H9 (cell line): ENCODE measurements at regions not wholly inside any gene's neighbourhood (a gene's known extent, or its start where the extent isn't known, plus 50 kb on each side); places are given as distances from the start of the nearest gene placed in this dataset.

Source experiments
- DNase-seq: peaks from one replicate; pipeline ENCODE4 v3.0.0-alpha.2; 2017
- H2AFZ ChIP-seq: one replicate; pipeline ENCODE4 v1.6.1; 2013; ENCODE audit warnings: mild to moderate bottlenecking, low read length, control low read depth, moderate library complexity
- H2AK5ac ChIP-seq: 2 replicates; pipeline ENCODE4 v1.6.1; 2013; ENCODE audit warnings: low read length, control low read depth, mixed read lengths; ENCODE audit not compliant: insufficient read length
- H2BK120ac ChIP-seq: one replicate; pipeline ENCODE4 v1.6.1; 2013; ENCODE audit warnings: low read depth, mild to moderate bottlenecking, low read length, control low read depth, inconsistent platforms; ENCODE audit not compliant: poor library complexity, severe bottlenecking
- H2BK12ac ChIP-seq: 2 replicates; pipeline ENCODE4 v1.6.1; 2013; ENCODE audit warnings: low read length, control low read depth, mixed read lengths, low read depth; ENCODE audit not compliant: insufficient read length
- H2BK15ac ChIP-seq: 2 replicates; pipeline ENCODE4 v1.6.1; 2013; ENCODE audit warnings: low read depth, low read length, control low read depth
- H2BK20ac ChIP-seq: one replicate; pipeline ENCODE4 v1.6.1; 2013; ENCODE audit warnings: low read depth, mild to moderate bottlenecking, low read length, control low read depth, inconsistent platforms; ENCODE audit not compliant: poor library complexity, severe bottlenecking
- H2BK5ac ChIP-seq: 2 replicates; pipeline ENCODE4 v1.6.1; 2013; ENCODE audit warnings: low read length, control low read depth, mixed read lengths; ENCODE audit not compliant: insufficient read length
- H3K14ac ChIP-seq: 2 replicates; pipeline ENCODE4 v1.6.1; 2013; ENCODE audit warnings: low read length, control low read depth; ENCODE audit not compliant: insufficient read depth
- H3K18ac ChIP-seq: 2 replicates; pipeline ENCODE4 v1.6.1; 2013; ENCODE audit warnings: low read depth, mild to moderate bottlenecking, mixed read lengths, low read length, control low read depth; ENCODE audit not compliant: insufficient read length
- H3K23ac ChIP-seq: 2 replicates; pipeline ENCODE4 v1.6.1; 2013; ENCODE audit warnings: low read length, control low read depth, mixed read lengths, low read depth; ENCODE audit not compliant: insufficient read length
- H3K23me2 ChIP-seq: 2 replicates; pipeline ENCODE4 v1.6.1; 2013; ENCODE audit warnings: low read depth, mild to moderate bottlenecking, mixed read lengths, low read length, control low read depth; ENCODE audit not compliant: insufficient read length, poor library complexity, severe bottlenecking
- H3K27ac ChIP-seq: 2 replicates; pipeline ENCODE4 v1.5.1; 2013; ENCODE audit warnings: low read length, control low read depth, mixed read lengths, low read depth; ENCODE audit not compliant: insufficient read length
- H3K27me3 ChIP-seq: 2 replicates; pipeline ENCODE4 v1.6.1; 2013; ENCODE audit warnings: low read length, control low read depth, inconsistent platforms; ENCODE audit not compliant: insufficient read depth
- H3K4ac ChIP-seq: 2 replicates; pipeline ENCODE4 v1.6.1; 2013; ENCODE audit warnings: low read depth, mild to moderate bottlenecking, control low read depth, inconsistent platforms, low read length, moderate library complexity
- H3K4me1 ChIP-seq: 2 replicates; pipeline ENCODE4 v1.6.1; 2013; ENCODE audit warnings: low read length, control low read depth, inconsistent platforms; ENCODE audit not compliant: insufficient read depth
- H3K4me2 ChIP-seq: 2 replicates; pipeline ENCODE4 v1.6.1; 2013; ENCODE audit warnings: low read length, control low read depth, mixed read lengths; ENCODE audit not compliant: insufficient read length, insufficient read depth
- H3K56ac ChIP-seq: 2 replicates; pipeline ENCODE4 v1.6.1; 2013; ENCODE audit warnings: low read depth, mild to moderate bottlenecking, mixed read lengths, low read length, control low read depth; ENCODE audit not compliant: insufficient read length
- H3K79me1 ChIP-seq: 2 replicates; pipeline ENCODE4 v1.6.1; 2013; ENCODE audit warnings: low read depth, mild to moderate bottlenecking, moderate library complexity, low read length, control low read depth, inconsistent platforms; ENCODE audit not compliant: insufficient read depth, poor library complexity, severe bottlenecking
- H3K79me2 ChIP-seq: 2 replicates; pipeline ENCODE4 v1.6.1; 2013; ENCODE audit warnings: low read length, control low read depth, inconsistent platforms; ENCODE audit not compliant: insufficient read depth
- H3K9ac ChIP-seq: 2 replicates; pipeline ENCODE4 v1.6.1; 2013; ENCODE audit warnings: low read length, control low read depth, mixed read lengths; ENCODE audit not compliant: insufficient read length; ENCODE audit errors: extremely low read depth
- H3K9me3 ChIP-seq: one replicate; pipeline ENCODE4 v1.6.1; 2013; ENCODE audit warnings: low read depth, low read length, inconsistent platforms; ENCODE audit not compliant: control insufficient read depth
- H3T11ph ChIP-seq: one replicate; pipeline ENCODE4 v1.6.1; 2013; ENCODE audit warnings: mild to moderate bottlenecking, low read length, control low read depth, inconsistent platforms
- H4K20me1 ChIP-seq: one replicate; pipeline ENCODE4 v1.6.1; 2013; ENCODE audit not compliant: control insufficient read depth, insufficient read length, insufficient read depth
- H4K5ac ChIP-seq: 2 replicates; pipeline ENCODE4 v1.6.1; 2013; ENCODE audit warnings: low read depth, mild to moderate bottlenecking, mixed read lengths, low read length, control low read depth; ENCODE audit not compliant: insufficient read length
- H4K8ac ChIP-seq: replicated peaks from 2 replicates; pipeline ENCODE4 v1.6.1; 2013; ENCODE audit warnings: low read length, control low read depth, mixed read lengths, low read depth; ENCODE audit not compliant: insufficient read length
- H4K91ac ChIP-seq: 2 replicates; pipeline ENCODE4 v1.6.1; 2013; ENCODE audit warnings: low read depth, mild to moderate bottlenecking, moderate library complexity, mixed read lengths, low read length, control low read depth; ENCODE audit not compliant: insufficient read length
- H3K27ac Mint-ChIP-seq, 3 experiments: 2 replicates in 2 of 3; 3 replicates in 1 of 3; pipeline ENCODE4 v1.8.0; 2020 to 2021; ENCODE audit warnings: mixed read lengths in 3 of 3, mild to moderate bottlenecking in 1 of 3, moderate library complexity in 1 of 3
- H3K27me3 Mint-ChIP-seq: 2 replicates; pipeline ENCODE4 v1.8.0; 2021; ENCODE audit warnings: low read depth, mild to moderate bottlenecking, moderate library complexity, mixed read lengths
- H3K36me3 Mint-ChIP-seq, 3 experiments: 2 replicates in 2 of 3; 3 replicates in 1 of 3; pipeline ENCODE4 v1.8.0; 2020 to 2021; ENCODE audit warnings: low read depth in 3 of 3, mixed read lengths in 3 of 3; ENCODE audit not compliant: insufficient read depth in 1 of 3
- H3K4me1 Mint-ChIP-seq, 2 experiments: 2 replicates each; pipeline ENCODE4 v1.8.0; 2020; ENCODE audit warnings: mixed read lengths in 2 of 2
- H3K4me3 Mint-ChIP-seq, 2 experiments: 2 replicates in 1 of 2; 3 replicates in 1 of 2; pipeline ENCODE4 v1.8.0; 2020 to 2021; ENCODE audit warnings: mild to moderate bottlenecking in 2 of 2, mixed read lengths in 2 of 2, moderate library complexity in 1 of 2
- H3K9me3 Mint-ChIP-seq, 2 experiments: 2 replicates in 1 of 2; 3 replicates in 1 of 2; pipeline ENCODE4 v1.8.0; 2020; ENCODE audit warnings: mild to moderate bottlenecking in 2 of 2, mixed read lengths in 2 of 2, moderate library complexity in 1 of 2
- WGBS: extraction: QIAGEN DNeasy Blood & Tissue Kit; methylation state at CpG from one replicate; pipeline ENCODE4 v1.1.7; 2013; ENCODE audit warnings: missing lambda C conversion rate, low lambda C conversion rate, mixed read lengths; ENCODE audit not compliant: insufficient read length; ENCODE audit errors: extremely low coverage; 5-methylcytosine and 5-hydroxymethylcytosine counted together
- TF ChIP-seq, protein P1 (sequence below): fragments of 200-600 bp; sonication (generic); conservative IDR thresholded peaks from 3 replicates; pipeline ENCODE4 v1.8.0; 2021; ENCODE audit warnings: antibody characterized with exemption, mild to moderate bottlenecking

DNA sequence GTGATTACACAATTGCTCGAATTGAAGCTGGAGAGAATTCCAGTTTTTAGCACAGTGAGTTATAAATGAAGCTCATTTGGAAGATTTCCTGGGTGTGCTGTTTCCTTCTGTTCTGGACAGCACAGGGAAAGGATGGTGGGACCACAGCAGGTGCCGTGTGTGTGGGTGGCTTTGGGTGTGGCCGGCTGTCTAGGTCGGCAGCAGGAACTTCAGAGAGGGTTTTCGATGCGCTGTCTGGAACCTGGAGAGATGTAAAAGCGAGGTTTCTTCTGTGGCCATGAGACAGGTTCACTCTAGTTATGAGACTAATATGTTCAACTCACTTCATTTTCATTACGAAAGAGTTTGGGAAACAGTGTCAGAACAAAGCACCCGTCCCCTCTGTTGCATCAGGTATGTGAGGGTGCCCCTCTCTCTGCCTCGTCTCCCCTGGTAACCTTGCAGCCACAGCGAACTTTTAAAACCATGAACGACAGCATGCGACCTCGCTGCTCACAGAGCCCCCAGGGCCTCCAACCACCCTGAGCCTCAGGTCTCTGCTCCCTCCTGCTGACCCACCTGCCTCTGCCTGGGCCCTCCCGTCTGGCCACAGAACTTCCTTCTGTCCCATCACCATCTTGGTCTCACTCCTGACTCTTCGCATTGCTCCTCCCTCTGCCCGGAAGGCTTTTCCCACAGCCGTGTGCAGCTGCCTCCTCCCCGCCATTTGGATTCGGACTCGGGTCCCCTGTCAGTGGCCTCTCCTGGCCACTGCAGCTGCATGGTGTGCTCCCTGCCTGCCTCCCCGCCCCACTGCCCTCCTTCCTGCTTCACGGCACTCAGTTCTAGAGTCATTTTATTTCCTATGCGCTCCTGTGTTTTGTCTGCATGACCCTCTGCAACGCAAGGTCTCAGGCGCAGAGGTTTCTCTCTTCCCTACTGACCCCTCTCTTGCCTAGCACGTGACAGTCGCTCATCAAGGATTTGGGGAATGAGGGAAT lies 151.2 kb downstream of the NDUFA10 start:
- Mint-ChIP-seq H3K4me3 (no peak overlapping the region), H3K27ac (no peak overlapping the region), H3K27me3 (peaks cover 31% of the 10 kb centered on the region), H3K36me3 (no peaks in the 10 kb centered on the region), H3K9me3 (no peaks in the 10 kb centered on the region), H3K4me1 (peaks cover 22 to 27% of the 10 kb centered on the region in 2 experiments)
- H3K9me3 ChIP-seq: no peaks in the 10 kb centered on the region
- no peak overlapping the region for H2BK120ac ChIP-seq
- H4K8ac ChIP-seq: no peak overlapping the region
- no peaks in the 10 kb centered on the region for H3K27me3 ChIP-seq
- TF ChIP-seq, protein P1, sequence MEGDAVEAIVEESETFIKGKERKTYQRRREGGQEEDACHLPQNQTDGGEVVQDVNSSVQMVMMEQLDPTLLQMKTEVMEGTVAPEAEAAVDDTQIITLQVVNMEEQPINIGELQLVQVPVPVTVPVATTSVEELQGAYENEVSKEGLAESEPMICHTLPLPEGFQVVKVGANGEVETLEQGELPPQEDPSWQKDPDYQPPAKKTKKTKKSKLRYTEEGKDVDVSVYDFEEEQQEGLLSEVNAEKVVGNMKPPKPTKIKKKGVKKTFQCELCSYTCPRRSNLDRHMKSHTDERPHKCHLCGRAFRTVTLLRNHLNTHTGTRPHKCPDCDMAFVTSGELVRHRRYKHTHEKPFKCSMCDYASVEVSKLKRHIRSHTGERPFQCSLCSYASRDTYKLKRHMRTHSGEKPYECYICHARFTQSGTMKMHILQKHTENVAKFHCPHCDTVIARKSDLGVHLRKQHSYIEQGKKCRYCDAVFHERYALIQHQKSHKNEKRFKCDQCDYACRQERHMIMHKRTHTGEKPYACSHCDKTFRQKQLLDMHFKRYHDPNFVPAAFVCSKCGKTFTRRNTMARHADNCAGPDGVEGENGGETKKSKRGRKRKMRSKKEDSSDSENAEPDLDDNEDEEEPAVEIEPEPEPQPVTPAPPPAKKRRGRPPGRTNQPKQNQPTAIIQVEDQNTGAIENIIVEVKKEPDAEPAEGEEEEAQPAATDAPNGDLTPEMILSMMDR: no peak
- no peaks in the 10 kb centered on the region for H3K79me2 ChIP-seq
- no peak overlapping the region for H2AFZ ChIP-seq
- no peaks in the 10 kb centered on the region for H3K23me2 ChIP-seq
- H2BK12ac ChIP-seq: no peak overlapping the region
- H3K4me2 ChIP-seq: no peak overlapping the region
- no CpG with 5 or more reads among the region's 28 CpGs for WGBS
- no peak overlapping the region for H3K4ac ChIP-seq
- H3K56ac ChIP-seq: no peak overlapping the region
- no peaks in the 10 kb centered on the region for H3K4me1 ChIP-seq
- H3K23ac ChIP-seq: no peak overlapping the region
- no peak overlapping the region for H3K27ac ChIP-seq
- no peak overlapping the region for H4K91ac ChIP-seq
- no peaks in the 10 kb centered on the region for H4K20me1 ChIP-seq
- no peaks in the 10 kb centered on the region for H3K79me1 ChIP-seq
- H3K14ac ChIP-seq: no peak overlapping the region; the same call in 1 of the 2 replicates
- no peak overlapping the region for H3K9ac ChIP-seq
- H2BK15ac ChIP-seq: no peak overlapping the region
- peak; percentile 24 for DNase-seq
- H3K18ac ChIP-seq: no peak overlapping the region
- no peak overlapping the region for H3T11ph ChIP-seq
- no peak overlapping the region for H4K5ac ChIP-seq
- H2AK5ac ChIP-seq: no peak overlapping the region
- H2BK20ac ChIP-seq: no peak overlapping the region
- no peak overlapping the region for H2BK5ac ChIP-seq
